GM10266 (cell line): ENCODE measurements at regions not wholly inside any gene's neighbourhood (a gene's known extent, or its start where the extent isn't known, plus 50 kb on each side); places are given as distances from the start of the nearest gene placed in this dataset.

Source experiments
- DNase-seq: peaks from one replicate; pipeline ENCODE4 v3.0.0; 2012; ENCODE audit errors: extremely low spot score
- CTCF ChIP-seq: IDR thresholded peaks from 2 replicates; pipeline ENCODE4 v1.5.1; 2012; ENCODE audit warnings: mild to moderate bottlenecking, low read depth; ENCODE audit not compliant: control insufficient read depth, insufficient read depth; ENCODE audit errors: missing control alignments

GRCh38 chr4:123825596-123826291 is 429.1 kb downstream of the SPRY1 start:
- TF ChIP-seq CTCF = no peak
- DNase-seq = no peak

- no peak for TF ChIP-seq CTCF
- DNase-seq = no peak
Observed at GRCh38 chr4:123826896-123827295, 430.3 kb downstream of the SPRY1 start.

- DNase-seq = no peak
- no peak for TF ChIP-seq CTCF
Observed at GRCh38 chr4:123827511-123827910, 430.9 kb downstream of the SPRY1 start.

GRCh38 chr4:123830930-123831329 is 434.3 kb downstream of the SPRY1 start:
- no peak for TF ChIP-seq CTCF
- no peak for DNase-seq

GRCh38 chr4:123832173-123833026 is 435.8 kb downstream of the SPRY1 start:
- DNase-seq = no peak
- TF ChIP-seq CTCF = no peak

- no peak for DNase-seq
Observed at GRCh38 chr4:123833171-123833643, 436.6 kb downstream of the SPRY1 start.

More at GRCh38 chr4:123833171-123833643, 436.6 kb downstream of the SPRY1 start:
- no peak for TF ChIP-seq CTCF
